Ovary (tissue), 3 donors: ENCODE measurements at regions not wholly inside any gene's neighbourhood (a gene's known extent, or its start where the extent isn't known, plus 50 kb on each side); places are given as distances from the start of the nearest gene placed in this dataset.

ENCODE experiments used
- CTCF ChIP-seq, 3 donors: fragments of 450-650 bp in 2 of 3; fragments of 200-600 bp in 1 of 3; IDR thresholded peaks; one replicate each; pipeline versions ENCODE4 v1.5.1 to v1.8.0; 2016 to 2022; ENCODE audit warnings: antibody characterized with exemption in 3 of 3, mild to moderate bottlenecking in 1 of 3
- EP300 ChIP-seq: sonication (generic); formaldehyde crosslinking; IDR thresholded peaks from one replicate; pipeline ENCODE4 v1.6.1; 2017; ENCODE audit warnings: antibody characterized with exemption
- POLR2A ChIP-seq: fragments of 450-650 bp; IDR thresholded peaks from one replicate; pipeline ENCODE4 v1.6.1; 2017; ENCODE audit warnings: antibody characterized with exemption, mild to moderate bottlenecking, moderate library complexity
- donor health status: DM: no; HTN: no; CAD: no.

- TF ChIP-seq CTCF (IDR thresholded peaks at IDR 0.05) (no peak), EP300 (no peak), POLR2A (no peak)
Measured at GRCh38 chr15:38642689-38643270, 78.2 kb upstream of the RASGRP1 start.
